ENCODE measurements at regions not wholly inside any gene's neighbourhood (a gene's known extent, or its start where the extent isn't known, plus 50 kb on each side); places are given as distances from the start of the nearest gene placed in this dataset.
"Not testable (repeated sequence)": the region's sequence is repeated elsewhere in the genome, so short reads cannot be mapped to it uniquely, and the experiment has no call there.

- DNase-seq = no peak
- intact Hi-C loops (cut with DNase I) = no loop called here
These were observed 217.5 kb upstream of the PLXNA2 start for GRCh38 chr1:208461680-208462079.

DNA sequence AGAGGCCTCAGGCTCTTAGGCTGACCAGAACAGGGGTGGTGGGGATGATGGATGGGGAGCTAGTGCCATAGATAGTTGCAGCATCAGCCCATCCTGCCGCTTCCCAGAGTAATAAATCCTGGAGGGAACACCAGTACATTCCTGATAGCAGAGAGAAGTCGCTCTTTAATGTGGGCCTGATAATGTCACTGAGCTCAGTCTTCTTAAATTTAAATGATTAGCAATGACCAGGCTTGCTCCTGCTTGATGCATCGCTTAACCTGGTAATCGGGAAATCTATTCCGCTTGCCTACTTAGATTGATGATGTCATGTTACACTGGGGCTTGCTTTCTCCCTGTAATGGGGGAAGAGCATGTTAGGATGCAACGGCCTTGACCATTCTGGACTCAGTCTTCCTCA, 218.6 kb upstream of the PLXNA2 start:
- no peak for DNase-seq
- intact Hi-C loops (cut with DNase I) = no loop called here

- no peak for DNase-seq
- intact Hi-C loops (cut with DNase I) = no loop called here
These were observed 221.1 kb upstream of the PLXNA2 start for GRCh38 chr1:208465266-208465665.

GRCh38 chr1:208465786-208466590, 221.8 kb upstream of the PLXNA2 start:
- no peak for DNase-seq
- intact Hi-C loops (cut with DNase I) = no loop called here

DNA sequence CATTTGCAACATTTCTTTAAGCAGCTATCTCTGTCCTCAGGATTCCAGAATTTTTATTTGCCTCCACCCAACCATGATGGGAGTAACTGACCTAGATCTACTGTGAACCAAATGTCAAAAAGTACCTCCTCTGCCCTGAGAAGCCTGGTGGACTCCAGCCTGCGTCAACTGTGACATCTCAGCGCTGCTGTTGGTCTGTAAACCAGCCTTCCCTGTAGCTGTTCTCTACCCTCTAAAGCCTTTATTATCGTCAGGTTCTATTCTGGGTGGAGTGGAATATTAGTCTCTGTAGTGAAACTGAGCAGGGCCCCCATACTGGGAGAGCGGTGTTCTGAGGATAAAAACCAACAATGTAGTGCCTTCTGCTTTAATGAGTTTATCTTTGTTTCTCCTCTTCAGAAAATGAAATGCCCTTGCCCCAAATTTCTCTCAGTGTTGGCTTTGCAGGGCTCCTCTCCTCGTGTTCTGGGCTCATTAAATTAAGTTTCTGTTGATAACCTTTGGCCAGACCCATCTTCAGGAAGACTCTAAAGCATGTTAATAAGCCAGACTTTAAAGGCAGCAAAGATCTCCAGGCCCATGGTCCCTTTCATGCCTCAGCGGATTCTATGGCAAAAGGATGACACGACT, 223.1 kb upstream of the PLXNA2 start:
- DNase-seq = no peak
- intact Hi-C loops (cut with DNase I) = no loop called here

DNA sequence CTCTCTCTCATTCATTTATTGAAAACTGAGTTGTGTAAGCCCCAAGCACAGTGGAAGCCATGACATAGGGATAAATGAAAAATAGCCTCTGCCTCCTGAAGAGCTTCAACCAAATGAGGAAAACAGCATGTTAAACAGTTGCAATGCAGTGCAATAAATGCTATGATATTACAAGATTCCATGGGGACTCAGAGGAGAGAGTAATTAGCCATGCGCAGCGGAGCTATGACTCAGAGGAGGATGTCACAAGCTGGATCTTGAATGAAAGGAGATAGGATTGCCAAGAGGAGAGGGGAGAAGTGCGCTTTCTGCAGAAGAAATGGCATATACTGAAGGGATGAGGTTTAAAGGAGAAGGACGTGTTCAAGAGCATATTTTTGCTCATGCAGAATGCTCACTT, 231.3 kb upstream of the PLXNA2 start:
- intact Hi-C loops (cut with DNase I) = no loop called here
- DNase-seq = peak in 1 of 10 donors; percentile 7

DNA sequence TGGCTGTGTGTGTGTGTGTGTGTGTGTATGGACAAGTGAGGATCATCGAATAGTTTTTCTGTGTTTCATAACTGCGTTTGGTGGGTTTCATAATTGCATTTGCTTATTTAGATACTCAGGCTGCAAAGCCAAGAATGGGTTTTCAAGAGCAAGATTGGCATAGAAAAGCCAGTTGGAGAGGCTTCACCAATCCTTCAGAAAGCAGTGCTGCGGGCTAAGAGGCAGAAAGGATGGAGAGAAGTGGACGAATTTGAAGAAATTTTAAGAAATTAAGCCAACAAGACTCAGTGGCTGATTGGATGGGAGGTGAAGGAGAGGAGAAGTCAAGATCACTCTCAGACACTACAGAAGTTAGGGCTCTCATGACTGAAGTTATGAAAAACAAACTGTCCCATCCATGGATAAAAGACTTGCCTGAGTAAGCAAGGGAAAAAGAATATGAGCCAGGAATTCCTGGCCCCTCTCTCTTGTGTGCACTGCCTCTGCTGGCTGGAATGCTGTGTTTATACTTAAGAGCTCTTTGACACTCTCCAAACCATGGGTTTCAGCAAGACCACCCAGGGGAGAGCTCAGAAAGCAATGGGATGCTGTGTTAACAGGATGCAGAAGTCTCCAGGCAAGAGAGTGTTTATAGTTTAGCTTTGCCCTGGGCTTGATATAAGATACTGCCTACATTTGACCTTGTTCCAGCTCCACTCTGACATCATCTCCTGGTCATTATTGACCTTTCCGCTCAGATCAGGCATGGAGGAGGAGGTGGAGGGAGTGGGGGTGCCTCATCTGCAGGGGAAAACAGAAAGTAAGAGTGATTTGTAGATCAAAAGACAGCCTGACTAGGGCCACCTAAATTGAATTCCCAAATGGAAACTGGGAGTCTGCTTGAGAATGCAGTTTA, 232.0 kb upstream of the PLXNA2 start:
- intact Hi-C loops (cut with DNase I) = no loop called here
- no peak for DNase-seq

- DNase-seq = no peak
- intact Hi-C loops (cut with DNase I) = no loop called here
These were observed 232.6 kb upstream of the PLXNA2 start for GRCh38 chr1:208476846-208477170.

- intact Hi-C loops (cut with DNase I) = no loop called here
- DNase-seq = no peak
These were observed 235.3 kb upstream of the PLXNA2 start for GRCh38 chr1:208479435-208479834.

- no peak for DNase-seq
- intact Hi-C loops (cut with DNase I) = no loop called here
These were observed 241.3 kb upstream of the PLXNA2 start for GRCh38 chr1:208485512-208485911.

DNA sequence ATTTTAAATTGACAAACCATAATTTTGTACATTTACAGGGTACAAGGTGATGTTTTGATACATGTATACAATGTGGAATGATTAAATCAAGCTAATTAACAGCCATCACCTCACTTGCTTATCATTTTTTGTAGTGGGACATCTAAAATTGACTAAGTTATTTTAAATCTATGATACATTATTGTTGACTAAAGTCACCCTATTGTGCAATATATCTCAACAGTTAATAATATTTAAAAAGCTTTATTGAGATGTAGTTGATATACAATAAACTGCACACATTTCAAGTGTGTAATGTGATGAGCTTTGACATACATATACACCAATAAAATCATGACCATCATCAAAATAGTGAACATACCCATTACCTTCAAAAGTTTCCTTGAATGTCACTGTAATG, 242.5 kb upstream of the PLXNA2 start:
- intact Hi-C loops (cut with DNase I) = no loop called here
- DNase-seq = no peak

- DNase-seq = peak in 1 of 10 donors; percentile 84
- intact Hi-C loops (cut with DNase I) = not testable (repeated sequence)
These were observed 244.2 kb upstream of the PLXNA2 start for GRCh38 chr1:208488432-208488831.

DNA sequence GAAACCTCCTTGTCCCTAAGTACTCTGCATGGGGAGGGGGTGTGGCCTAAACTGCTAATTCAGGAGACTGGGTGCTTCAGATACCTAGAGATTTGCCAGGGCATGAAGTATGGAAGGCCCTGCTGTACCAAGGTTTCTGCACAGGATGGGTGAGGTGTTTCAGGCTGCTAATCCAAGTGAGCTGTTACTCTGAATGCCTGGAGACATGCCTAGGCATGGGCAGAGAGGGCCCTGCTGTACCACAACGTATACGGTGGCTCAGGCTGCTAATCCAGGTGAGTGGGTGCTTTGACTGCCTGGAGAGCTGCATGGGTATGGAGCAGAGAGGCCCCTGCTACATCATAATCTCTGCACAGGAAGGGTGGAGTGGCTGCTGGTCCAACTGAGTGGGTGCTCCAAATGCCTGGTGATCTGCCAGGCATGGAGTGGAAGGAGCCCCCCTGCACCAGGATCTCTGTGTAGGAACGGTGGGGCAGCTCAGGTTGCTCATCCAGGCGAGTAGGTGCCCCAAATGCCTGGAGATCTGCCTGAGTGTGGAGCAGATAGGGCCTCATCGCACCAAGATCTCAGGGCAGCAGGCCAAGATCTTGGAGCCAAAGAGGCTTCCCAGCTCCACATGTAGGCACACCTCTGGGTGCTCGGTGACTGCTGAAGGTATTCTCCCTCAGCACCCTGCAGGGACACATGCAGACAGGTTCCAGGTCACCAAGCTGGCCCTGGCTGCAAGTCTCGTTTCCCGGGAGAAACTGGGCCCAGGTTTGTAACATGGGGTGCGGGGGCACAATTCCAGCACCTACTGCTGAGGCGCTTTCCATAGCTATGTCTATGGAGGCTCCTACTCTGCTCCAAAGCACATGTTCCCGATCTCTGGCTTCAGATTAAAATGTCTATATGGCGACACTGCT, 252.5 kb upstream of the PLXNA2 start:
- intact Hi-C loops (cut with DNase I) = no loop called here
- DNase-seq = no peak

DNA sequence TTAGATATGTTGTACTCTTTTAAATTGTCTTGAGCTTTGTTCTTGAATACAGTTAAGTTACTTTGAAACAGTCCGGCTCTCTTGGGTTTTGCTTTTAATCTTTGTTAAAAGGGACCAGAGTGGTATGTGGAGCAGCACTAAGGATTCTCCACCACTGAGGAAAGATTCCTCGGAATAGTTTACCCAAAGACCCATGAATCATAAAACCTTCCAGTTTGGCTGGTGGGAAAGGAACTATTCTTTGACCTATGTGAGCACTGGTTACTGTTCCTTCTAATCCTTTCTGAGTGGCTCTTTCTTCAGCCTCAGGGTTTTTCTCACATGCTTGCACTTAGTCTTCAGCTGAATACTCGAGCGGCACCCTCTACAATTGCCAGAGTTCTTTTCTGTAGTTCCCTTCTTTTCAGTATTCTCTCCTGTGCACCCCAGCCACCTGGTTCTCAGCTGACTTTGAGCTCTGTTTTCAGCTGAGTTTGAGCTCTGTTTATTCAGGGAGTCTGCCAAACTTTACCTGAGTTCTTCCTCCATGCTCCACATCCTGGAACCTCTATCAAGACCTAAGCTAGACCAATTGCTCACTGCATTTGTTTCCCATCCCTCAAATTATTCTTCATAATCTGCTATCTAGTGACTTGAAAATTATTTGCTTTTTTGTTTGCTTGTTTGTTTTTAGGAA, 253.8 kb upstream of the PLXNA2 start:
- no peak for DNase-seq
- intact Hi-C loops (cut with DNase I) = no loop called here

- no peak for DNase-seq
- intact Hi-C loops (cut with DNase I) = no loop called here
These were observed 254.8 kb upstream of the PLXNA2 start for GRCh38 chr1:208499026-208499425.

- intact Hi-C loops (cut with DNase I) = no loop called here
- DNase-seq = no peak
These were observed 255.4 kb upstream of the PLXNA2 start for GRCh38 chr1:208499601-208500000.

GRCh38 chr1:208500375-208500774, 256.2 kb upstream of the PLXNA2 start:
- intact Hi-C loops (cut with DNase I) = no loop called here
- DNase-seq = no peak

GRCh38 chr1:208501542-208501941, 257.4 kb upstream of the PLXNA2 start:
- intact Hi-C loops (cut with DNase I) = no loop called here
- DNase-seq = no peak

- intact Hi-C loops (cut with DNase I) = no loop called here
These were observed 259.6 kb upstream of the PLXNA2 start for GRCh38 chr1:208503787-208504186.

DNA sequence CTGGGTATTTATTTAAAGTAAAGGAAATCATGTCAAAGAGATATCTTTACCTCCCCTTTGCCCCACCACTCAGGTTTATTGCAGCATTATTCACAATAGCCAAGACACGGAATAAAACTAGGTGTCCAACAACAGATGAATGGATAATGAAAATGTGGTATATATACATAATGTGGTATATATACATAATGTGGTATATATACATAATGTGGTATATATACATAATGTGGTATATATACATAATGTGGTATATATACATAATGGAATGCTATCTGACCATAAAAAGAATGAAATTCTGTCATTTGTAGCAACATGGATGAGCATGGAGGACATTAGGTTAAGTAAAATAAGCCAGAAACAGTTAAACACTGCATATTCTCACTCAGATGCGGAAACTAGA, 262.6 kb upstream of the PLXNA2 start:
- intact Hi-C loops (cut with DNase I) = no loop called here
- DNase-seq = no peak

More at GRCh38 chr1:208503787-208504186, 259.6 kb upstream of the PLXNA2 start:
- DNase-seq = no peak

Data from posterior cingulate gyrus (tissue), 11 donors.